HCT116 (cell line): ENCODE measurements at regions not wholly inside any gene's neighbourhood (a gene's known extent, or its start where the extent isn't known, plus 50 kb on each side); places are given as distances from the start of the nearest gene placed in this dataset.

Source experiments
- ATAC-seq: fragments of 200-7000 bp; cut with Tn5 transposase; 2 replicates; pipeline ENCODE4 v1.9.1; 2020; ENCODE audit warnings: mild to moderate bottlenecking, moderate library complexity
- BruUV-seq: library from RNA; stranded (reverse); fragments of 400-500 nt; replicated peaks from 2 replicates; lab custom pipeline; 2021; lab: Mats Ljungman, UMichigan
- CTCF ChIA-PET: fragments of 300-600 bp; sonication (Branson Sonifier 250); formaldehyde crosslinking; loops from one replicate; lab custom pipeline; 2021; ENCODE audit warnings: antibody characterized with exemption; lab: Charles Lee
- POLR2A ChIA-PET: fragments of 300-600, 350-600 bp; sonication (Branson Sonifier 250); formaldehyde crosslinking; loops from one replicate; lab custom pipeline; 2021; ENCODE audit warnings: antibody characterized with exemption; lab: Charles Lee
- RAD21 ChIA-PET, 2 experiments: fragments of 300-600 bp; sonication (Branson Sonifier 250); formaldehyde crosslinking; loops; one replicate each; lab custom pipeline; 2023; ENCODE audit warnings: low total read pairs in 2 of 2; ENCODE audit not compliant: uncharacterized antibody in 2 of 2, unreplicated experiment in 2 of 2, low non-redundant PET in 1 of 2; lab: Charles Lee
- DNase-seq: peaks from one replicate; pipeline ENCODE4 v3.0.0-alpha.2; 2010; ENCODE audit warnings: low read depth, low spot score
- H2AFZ ChIP-seq: fragments of 200-600 bp; shearing (Covaris generic), sonication (generic); 2 replicates; pipeline ENCODE4 v1.6.1; 2017; ENCODE audit warnings: low read depth, mixed run types, mixed read lengths, antibody characterized with exemption, low read length; ENCODE audit not compliant: poor library complexity, severe bottlenecking
- H3K27ac ChIP-seq: 2 replicates; pipeline ENCODE4 v1.5.1; 2012; ENCODE audit warnings: low read depth, low read length
- H3K27me3 ChIP-seq: fragments of 200-600 bp; sonication (generic); 2 replicates; pipeline ENCODE4 v1.6.1; 2016; ENCODE audit warnings: mixed run types, low read length, mixed read lengths; ENCODE audit not compliant: insufficient read depth
- H3K36me3 ChIP-seq, 2 experiments: fragments of 200-500 bp in 1 of 2; fragments of 200-600 bp in 1 of 2; sonication (Bioruptor generic) in 1 of 2; sonication (generic) in 1 of 2; 2 replicates each; pipeline versions ENCODE4 v1.5.1 to v1.6.1; 2014 to 2016; ENCODE audit warnings: low read length in 2 of 2, inconsistent platforms in 1 of 2, mixed read lengths in 1 of 2, mixed run types in 1 of 2; ENCODE audit not compliant: insufficient read depth in 2 of 2, control insufficient read depth in 1 of 2
- H3K4me1 ChIP-seq, 2 experiments: fragments of 200-600 bp in 1 of 2; sonication (generic) in 1 of 2; 2 replicates each; pipeline versions ENCODE4 v1.5.1 to v1.6.1; 2012 to 2017; ENCODE audit warnings: low read length in 2 of 2, inconsistent platforms in 1 of 2, mild to moderate bottlenecking in 1 of 2, mixed read lengths in 1 of 2, mixed run types in 1 of 2, moderate library complexity in 1 of 2; ENCODE audit not compliant: insufficient read depth in 2 of 2, control insufficient read depth in 1 of 2
- H3K4me2 ChIP-seq: fragments of 200-600 bp; sonication (generic); 2 replicates; pipeline ENCODE4 v1.6.1; 2017; ENCODE audit warnings: mixed run types, low read length, mixed read lengths
- H3K4me3 ChIP-seq, 2 experiments: fragments of 200-600 bp in 1 of 2; sonication (generic) in 1 of 2; replicated peaks in 1 of 2; 2 replicates each; pipeline ENCODE4 v1.5.1; 2011 to 2016; ENCODE audit warnings: low read length in 2 of 2, control low read depth in 1 of 2, low read depth in 1 of 2, mild to moderate bottlenecking in 1 of 2, mixed read lengths in 1 of 2, mixed run types in 1 of 2
- H3K79me2 ChIP-seq: fragments of 200-600 bp; sonication (generic); 2 replicates; pipeline ENCODE4 v1.6.1; 2017; ENCODE audit warnings: mild to moderate bottlenecking, mixed run types, low read length, moderate library complexity, mixed read lengths; ENCODE audit not compliant: insufficient read depth
- H3K9ac ChIP-seq: fragments of 200-600 bp; sonication (generic); 2 replicates; pipeline ENCODE4 v1.6.1; 2016; ENCODE audit warnings: low read length, mixed read lengths
- H3K9me2 ChIP-seq: fragments of 200-600 bp; sonication (generic), shearing (Covaris generic); 2 replicates; pipeline ENCODE4 v1.6.1; 2017; ENCODE audit warnings: mixed run types, mild to moderate bottlenecking, moderate library complexity; ENCODE audit not compliant: insufficient read depth
- H3K9me3 ChIP-seq, 2 experiments: fragments of 200-500 bp in 1 of 2; fragments of 200-600 bp in 1 of 2; sonication (Bioruptor generic) in 1 of 2; sonication (generic) in 1 of 2; 2 replicates each; pipeline ENCODE4 v1.6.1; 2014 to 2017; ENCODE audit warnings: low read length in 2 of 2, mixed read lengths in 2 of 2, inconsistent platforms in 1 of 2, low read depth in 1 of 2, mild to moderate bottlenecking in 1 of 2, mixed run types in 1 of 2, moderate library complexity in 1 of 2; ENCODE audit not compliant: control insufficient read depth in 1 of 2, insufficient read depth in 1 of 2
- H4K20me1 ChIP-seq: fragments of 200-600 bp; sonication (generic), shearing (Covaris generic); 2 replicates; pipeline ENCODE4 v1.6.1; 2017; ENCODE audit warnings: mixed run types, mild to moderate bottlenecking, moderate library complexity; ENCODE audit not compliant: insufficient read depth
- CBX3 ChIP-seq: IDR thresholded peaks from 2 replicates; pipeline ENCODE4 v1.6.1; 2012; ENCODE audit warnings: low read depth
- CEBPB ChIP-seq: IDR thresholded peaks from 2 replicates; pipeline ENCODE4 v1.6.1; 2012; ENCODE audit warnings: low read depth
- FOSL1 ChIP-seq: IDR thresholded peaks from 2 replicates; pipeline ENCODE4 v1.6.1; 2012; ENCODE audit warnings: low read depth
- POLR2AphosphoS5 ChIP-seq: IDR thresholded peaks from 2 replicates; pipeline ENCODE4 v1.6.1; 2011; ENCODE audit warnings: mild to moderate bottlenecking, low read depth, low read length, moderate library complexity
- SP1 ChIP-seq: IDR thresholded peaks from 2 replicates; pipeline ENCODE4 v1.6.1; 2012; ENCODE audit warnings: low read depth
- SRF ChIP-seq: IDR thresholded peaks from 2 replicates; pipeline ENCODE4 v1.6.1; 2012; ENCODE audit warnings: low read depth
- YY1 ChIP-seq: IDR thresholded peaks from 2 replicates; pipeline ENCODE4 v1.6.1; 2011; ENCODE audit warnings: low read length, low read depth, moderate library complexity, mild to moderate bottlenecking; ENCODE audit not compliant: insufficient replicate concordance; ENCODE audit errors: extremely low read depth
- intact Hi-C: fragments of 100-400 bp; cut with micrococcal nuclease; formaldehyde crosslinking; loops from 2 replicates; pipeline ENCODE4 v1.10.0; 2022
- TF ChIP-seq, protein P1 (sequence below): IDR thresholded peaks from 2 replicates; pipeline ENCODE4 v1.6.1; 2012; ENCODE audit warnings: low read depth

GRCh38 chr7:15751191-15751701 lies 64.8 kb upstream of the MEOX2 start:
- no TSS peak for BruUV-seq
- Histone ChIP-seq H3K9me3 (no peaks in the 10 kb centered on the region), H3K9ac (no peak overlapping the region), H3K9me2 (no peaks in the 10 kb centered on the region), H3K36me3 (no peaks in the 10 kb centered on the region), H3K4me2 (no peak overlapping the region), H4K20me1 (no peaks in the 10 kb centered on the region), H3K4me3 (no peak overlapping the region), H3K4me1 (no peaks in the 10 kb centered on the region), H3K27me3 (no peaks in the 10 kb centered on the region), H3K79me2 (no peaks in the 10 kb centered on the region), H3K27ac (no peak overlapping the region), H2AFZ (no peak overlapping the region)
- DNase-seq, result no peak
- ATAC-seq, result no peak
- POLR2A ChIA-PET, result no interaction called here
- intact Hi-C loops, result no loop called here
- CTCF ChIA-PET, result no interaction called here
- RAD21 ChIA-PET, result no interaction called here
- TF ChIP-seq, protein P1, sequence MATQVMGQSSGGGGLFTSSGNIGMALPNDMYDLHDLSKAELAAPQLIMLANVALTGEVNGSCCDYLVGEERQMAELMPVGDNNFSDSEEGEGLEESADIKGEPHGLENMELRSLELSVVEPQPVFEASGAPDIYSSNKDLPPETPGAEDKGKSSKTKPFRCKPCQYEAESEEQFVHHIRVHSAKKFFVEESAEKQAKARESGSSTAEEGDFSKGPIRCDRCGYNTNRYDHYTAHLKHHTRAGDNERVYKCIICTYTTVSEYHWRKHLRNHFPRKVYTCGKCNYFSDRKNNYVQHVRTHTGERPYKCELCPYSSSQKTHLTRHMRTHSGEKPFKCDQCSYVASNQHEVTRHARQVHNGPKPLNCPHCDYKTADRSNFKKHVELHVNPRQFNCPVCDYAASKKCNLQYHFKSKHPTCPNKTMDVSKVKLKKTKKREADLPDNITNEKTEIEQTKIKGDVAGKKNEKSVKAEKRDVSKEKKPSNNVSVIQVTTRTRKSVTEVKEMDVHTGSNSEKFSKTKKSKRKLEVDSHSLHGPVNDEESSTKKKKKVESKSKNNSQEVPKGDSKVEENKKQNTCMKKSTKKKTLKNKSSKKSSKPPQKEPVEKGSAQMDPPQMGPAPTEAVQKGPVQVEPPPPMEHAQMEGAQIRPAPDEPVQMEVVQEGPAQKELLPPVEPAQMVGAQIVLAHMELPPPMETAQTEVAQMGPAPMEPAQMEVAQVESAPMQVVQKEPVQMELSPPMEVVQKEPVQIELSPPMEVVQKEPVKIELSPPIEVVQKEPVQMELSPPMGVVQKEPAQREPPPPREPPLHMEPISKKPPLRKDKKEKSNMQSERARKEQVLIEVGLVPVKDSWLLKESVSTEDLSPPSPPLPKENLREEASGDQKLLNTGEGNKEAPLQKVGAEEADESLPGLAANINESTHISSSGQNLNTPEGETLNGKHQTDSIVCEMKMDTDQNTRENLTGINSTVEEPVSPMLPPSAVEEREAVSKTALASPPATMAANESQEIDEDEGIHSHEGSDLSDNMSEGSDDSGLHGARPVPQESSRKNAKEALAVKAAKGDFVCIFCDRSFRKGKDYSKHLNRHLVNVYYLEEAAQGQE, result no peak
- TF ChIP-seq POLR2AphosphoS5, result no peak
- no peak for TF ChIP-seq SRF
- no peak for TF ChIP-seq FOSL1
- no peak for TF ChIP-seq CBX3
- TF ChIP-seq YY1, result no peak

DNA sequence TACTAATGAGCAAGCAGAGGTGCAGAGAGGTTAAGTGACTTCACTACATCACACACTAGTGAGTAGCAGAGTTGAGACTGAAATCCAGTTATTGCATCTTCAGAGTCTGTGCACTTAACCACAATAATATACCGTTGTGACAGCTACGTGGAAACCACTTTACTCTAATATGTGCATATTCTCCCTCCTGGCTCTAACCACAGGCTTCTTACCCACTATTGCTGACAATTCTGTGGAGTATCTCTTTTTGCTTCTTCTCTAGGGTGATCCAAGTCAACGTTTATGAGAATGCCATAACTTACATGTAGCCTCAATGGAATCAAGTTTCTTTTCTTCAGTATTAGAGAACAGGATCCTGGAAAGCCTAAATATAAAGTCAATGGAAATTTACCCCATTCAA lies 64.2 kb upstream of the MEOX2 start:
- POLR2A ChIA-PET, result no interaction called here

More for the DNA sequence above, 64.2 kb upstream of the MEOX2 start:
- BruUV-seq, result no TSS peak
- no peaks in the 10 kb centered on the region for H3K4me1 ChIP-seq
- H3K9me3 ChIP-seq, result no peaks in the 10 kb centered on the region
- H3K27me3 ChIP-seq, result no peaks in the 10 kb centered on the region
- no peak overlapping the region for H2AFZ ChIP-seq
- DNase-seq (no peak), ATAC-seq (no peak)
- ChIA-PET RAD21 (no interaction called here), CTCF (no interaction called here)
- no peak overlapping the region for H3K4me2 ChIP-seq
- TF ChIP-seq SP1, result no peak
- no peak for TF ChIP-seq CEBPB
- no peak overlapping the region for H3K27ac ChIP-seq
- H3K4me3 ChIP-seq, result no peak overlapping the region
- no peaks in the 10 kb centered on the region for H3K36me3 ChIP-seq
- intact Hi-C loops, result no loop called here
- no peak overlapping the region for H3K9ac ChIP-seq
- H3K9me2 ChIP-seq, result no peaks in the 10 kb centered on the region
- no peaks in the 10 kb centered on the region for H3K79me2 ChIP-seq
- no peaks in the 10 kb centered on the region for H4K20me1 ChIP-seq
